H9 (cell line): ENCODE measurements at regions not wholly inside any gene's neighbourhood (a gene's known extent, or its start where the extent isn't known, plus 50 kb on each side); places are given as distances from the start of the nearest gene placed in this dataset.

Experiments used
- DNase-seq: peaks from one replicate; pipeline ENCODE4 v3.0.0-alpha.2; 2017
- H2AFZ ChIP-seq: one replicate; pipeline ENCODE4 v1.6.1; 2013; ENCODE audit warnings: mild to moderate bottlenecking, low read length, control low read depth, moderate library complexity
- H2AK5ac ChIP-seq: 2 replicates; pipeline ENCODE4 v1.6.1; 2013; ENCODE audit warnings: low read length, control low read depth, mixed read lengths; ENCODE audit not compliant: insufficient read length
- H2BK120ac ChIP-seq: one replicate; pipeline ENCODE4 v1.6.1; 2013; ENCODE audit warnings: low read depth, mild to moderate bottlenecking, low read length, control low read depth, inconsistent platforms; ENCODE audit not compliant: poor library complexity, severe bottlenecking
- H2BK12ac ChIP-seq: 2 replicates; pipeline ENCODE4 v1.6.1; 2013; ENCODE audit warnings: low read length, control low read depth, mixed read lengths, low read depth; ENCODE audit not compliant: insufficient read length
- H2BK15ac ChIP-seq: 2 replicates; pipeline ENCODE4 v1.6.1; 2013; ENCODE audit warnings: low read depth, low read length, control low read depth
- H2BK20ac ChIP-seq: one replicate; pipeline ENCODE4 v1.6.1; 2013; ENCODE audit warnings: low read depth, mild to moderate bottlenecking, low read length, control low read depth, inconsistent platforms; ENCODE audit not compliant: poor library complexity, severe bottlenecking
- H2BK5ac ChIP-seq: 2 replicates; pipeline ENCODE4 v1.6.1; 2013; ENCODE audit warnings: low read length, control low read depth, mixed read lengths; ENCODE audit not compliant: insufficient read length
- H3K14ac ChIP-seq: 2 replicates; pipeline ENCODE4 v1.6.1; 2013; ENCODE audit warnings: low read length, control low read depth; ENCODE audit not compliant: insufficient read depth
- H3K18ac ChIP-seq: 2 replicates; pipeline ENCODE4 v1.6.1; 2013; ENCODE audit warnings: low read depth, mild to moderate bottlenecking, mixed read lengths, low read length, control low read depth; ENCODE audit not compliant: insufficient read length
- H3K23ac ChIP-seq: 2 replicates; pipeline ENCODE4 v1.6.1; 2013; ENCODE audit warnings: low read length, control low read depth, mixed read lengths, low read depth; ENCODE audit not compliant: insufficient read length
- H3K23me2 ChIP-seq: 2 replicates; pipeline ENCODE4 v1.6.1; 2013; ENCODE audit warnings: low read depth, mild to moderate bottlenecking, mixed read lengths, low read length, control low read depth; ENCODE audit not compliant: insufficient read length, poor library complexity, severe bottlenecking
- H3K27ac ChIP-seq: 2 replicates; pipeline ENCODE4 v1.5.1; 2013; ENCODE audit warnings: low read length, control low read depth, mixed read lengths, low read depth; ENCODE audit not compliant: insufficient read length
- H3K27me3 ChIP-seq: 2 replicates; pipeline ENCODE4 v1.6.1; 2013; ENCODE audit warnings: low read length, control low read depth, inconsistent platforms; ENCODE audit not compliant: insufficient read depth
- H3K4ac ChIP-seq: 2 replicates; pipeline ENCODE4 v1.6.1; 2013; ENCODE audit warnings: low read depth, mild to moderate bottlenecking, control low read depth, inconsistent platforms, low read length, moderate library complexity
- H3K4me1 ChIP-seq: 2 replicates; pipeline ENCODE4 v1.6.1; 2013; ENCODE audit warnings: low read length, control low read depth, inconsistent platforms; ENCODE audit not compliant: insufficient read depth
- H3K4me2 ChIP-seq: 2 replicates; pipeline ENCODE4 v1.6.1; 2013; ENCODE audit warnings: low read length, control low read depth, mixed read lengths; ENCODE audit not compliant: insufficient read length, insufficient read depth
- H3K56ac ChIP-seq: 2 replicates; pipeline ENCODE4 v1.6.1; 2013; ENCODE audit warnings: low read depth, mild to moderate bottlenecking, mixed read lengths, low read length, control low read depth; ENCODE audit not compliant: insufficient read length
- H3K79me1 ChIP-seq: 2 replicates; pipeline ENCODE4 v1.6.1; 2013; ENCODE audit warnings: low read depth, mild to moderate bottlenecking, moderate library complexity, low read length, control low read depth, inconsistent platforms; ENCODE audit not compliant: insufficient read depth, poor library complexity, severe bottlenecking
- H3K79me2 ChIP-seq: 2 replicates; pipeline ENCODE4 v1.6.1; 2013; ENCODE audit warnings: low read length, control low read depth, inconsistent platforms; ENCODE audit not compliant: insufficient read depth
- H3K9ac ChIP-seq: 2 replicates; pipeline ENCODE4 v1.6.1; 2013; ENCODE audit warnings: low read length, control low read depth, mixed read lengths; ENCODE audit not compliant: insufficient read length; ENCODE audit errors: extremely low read depth
- H3K9me3 ChIP-seq: one replicate; pipeline ENCODE4 v1.6.1; 2013; ENCODE audit warnings: low read depth, low read length, inconsistent platforms; ENCODE audit not compliant: control insufficient read depth
- H3T11ph ChIP-seq: one replicate; pipeline ENCODE4 v1.6.1; 2013; ENCODE audit warnings: mild to moderate bottlenecking, low read length, control low read depth, inconsistent platforms
- H4K20me1 ChIP-seq: one replicate; pipeline ENCODE4 v1.6.1; 2013; ENCODE audit not compliant: control insufficient read depth, insufficient read length, insufficient read depth
- H4K5ac ChIP-seq: 2 replicates; pipeline ENCODE4 v1.6.1; 2013; ENCODE audit warnings: low read depth, mild to moderate bottlenecking, mixed read lengths, low read length, control low read depth; ENCODE audit not compliant: insufficient read length
- H4K8ac ChIP-seq: replicated peaks from 2 replicates; pipeline ENCODE4 v1.6.1; 2013; ENCODE audit warnings: low read length, control low read depth, mixed read lengths, low read depth; ENCODE audit not compliant: insufficient read length
- H4K91ac ChIP-seq: 2 replicates; pipeline ENCODE4 v1.6.1; 2013; ENCODE audit warnings: low read depth, mild to moderate bottlenecking, moderate library complexity, mixed read lengths, low read length, control low read depth; ENCODE audit not compliant: insufficient read length
- H3K27ac Mint-ChIP-seq, 3 experiments: 2 replicates in 2 of 3; 3 replicates in 1 of 3; pipeline ENCODE4 v1.8.0; 2020 to 2021; ENCODE audit warnings: mixed read lengths in 3 of 3, mild to moderate bottlenecking in 1 of 3, moderate library complexity in 1 of 3
- H3K27me3 Mint-ChIP-seq: 2 replicates; pipeline ENCODE4 v1.8.0; 2021; ENCODE audit warnings: low read depth, mild to moderate bottlenecking, moderate library complexity, mixed read lengths
- H3K36me3 Mint-ChIP-seq, 3 experiments: 2 replicates in 2 of 3; 3 replicates in 1 of 3; pipeline ENCODE4 v1.8.0; 2020 to 2021; ENCODE audit warnings: low read depth in 3 of 3, mixed read lengths in 3 of 3; ENCODE audit not compliant: insufficient read depth in 1 of 3
- H3K4me1 Mint-ChIP-seq, 2 experiments: 2 replicates each; pipeline ENCODE4 v1.8.0; 2020; ENCODE audit warnings: mixed read lengths in 2 of 2
- H3K4me3 Mint-ChIP-seq, 2 experiments: 2 replicates in 1 of 2; 3 replicates in 1 of 2; pipeline ENCODE4 v1.8.0; 2020 to 2021; ENCODE audit warnings: mild to moderate bottlenecking in 2 of 2, mixed read lengths in 2 of 2, moderate library complexity in 1 of 2
- H3K9me3 Mint-ChIP-seq, 2 experiments: 2 replicates in 1 of 2; 3 replicates in 1 of 2; pipeline ENCODE4 v1.8.0; 2020; ENCODE audit warnings: mild to moderate bottlenecking in 2 of 2, mixed read lengths in 2 of 2, moderate library complexity in 1 of 2
- TF ChIP-seq, protein P1 (sequence below): fragments of 200-600 bp; sonication (generic); conservative IDR thresholded peaks from 3 replicates; pipeline ENCODE4 v1.8.0; 2021; ENCODE audit warnings: antibody characterized with exemption, mild to moderate bottlenecking

DNA sequence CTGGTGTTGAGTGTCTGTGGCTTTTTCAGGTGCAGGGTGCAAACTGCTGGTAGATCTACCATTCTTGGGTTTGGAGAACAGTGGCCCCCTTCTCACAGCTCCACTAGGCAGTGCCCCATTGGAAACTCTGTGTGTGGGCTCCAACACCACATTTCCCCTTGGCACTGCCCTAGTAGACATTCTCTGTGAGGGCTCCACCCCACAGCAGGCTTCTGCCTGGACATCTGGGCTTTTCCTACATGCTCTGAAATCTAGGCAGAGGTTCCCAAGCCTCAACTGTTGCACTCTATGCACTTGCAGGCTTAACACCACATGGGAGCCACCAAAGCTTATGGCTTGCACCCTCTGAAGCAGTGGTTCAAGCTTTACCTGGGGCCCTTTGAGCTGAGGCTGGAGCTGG is 80.9 kb downstream of the BARX1 start:
- H3K4ac ChIP-seq = no peak overlapping the region
- H3K4me2 ChIP-seq = no peak overlapping the region
- Mint-ChIP-seq H3K9me3 (peaks cover 43 to 46% of the 10 kb centered on the region in 2 experiments), H3K4me1 (peaks cover 6 to 14% of the 10 kb centered on the region in 2 experiments), H3K36me3 (peaks cover 11 to 23% (median 14%) of the 10 kb centered on the region in 3 experiments), H3K27me3 (peaks cover 15% of the 10 kb centered on the region), H3K27ac (no peak overlapping the region), H3K4me3 (no peak overlapping the region)
- no peaks in the 10 kb centered on the region for H3K79me1 ChIP-seq
- no peak overlapping the region for H4K91ac ChIP-seq
- H3K4me1 ChIP-seq = peaks cover 3% of the 10 kb centered on the region; the same call in 1 of the 2 replicates
- H3K9ac ChIP-seq = no peak overlapping the region
- no peaks in the 10 kb centered on the region for H4K20me1 ChIP-seq
- TF ChIP-seq, protein P1, sequence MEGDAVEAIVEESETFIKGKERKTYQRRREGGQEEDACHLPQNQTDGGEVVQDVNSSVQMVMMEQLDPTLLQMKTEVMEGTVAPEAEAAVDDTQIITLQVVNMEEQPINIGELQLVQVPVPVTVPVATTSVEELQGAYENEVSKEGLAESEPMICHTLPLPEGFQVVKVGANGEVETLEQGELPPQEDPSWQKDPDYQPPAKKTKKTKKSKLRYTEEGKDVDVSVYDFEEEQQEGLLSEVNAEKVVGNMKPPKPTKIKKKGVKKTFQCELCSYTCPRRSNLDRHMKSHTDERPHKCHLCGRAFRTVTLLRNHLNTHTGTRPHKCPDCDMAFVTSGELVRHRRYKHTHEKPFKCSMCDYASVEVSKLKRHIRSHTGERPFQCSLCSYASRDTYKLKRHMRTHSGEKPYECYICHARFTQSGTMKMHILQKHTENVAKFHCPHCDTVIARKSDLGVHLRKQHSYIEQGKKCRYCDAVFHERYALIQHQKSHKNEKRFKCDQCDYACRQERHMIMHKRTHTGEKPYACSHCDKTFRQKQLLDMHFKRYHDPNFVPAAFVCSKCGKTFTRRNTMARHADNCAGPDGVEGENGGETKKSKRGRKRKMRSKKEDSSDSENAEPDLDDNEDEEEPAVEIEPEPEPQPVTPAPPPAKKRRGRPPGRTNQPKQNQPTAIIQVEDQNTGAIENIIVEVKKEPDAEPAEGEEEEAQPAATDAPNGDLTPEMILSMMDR = no peak
- no peak overlapping the region for H2BK15ac ChIP-seq
- H3K27ac ChIP-seq = no peak overlapping the region
- H3K79me2 ChIP-seq = no peaks in the 10 kb centered on the region
- no peak overlapping the region for H3K56ac ChIP-seq
- H3K9me3 ChIP-seq = peaks cover 21% of the 10 kb centered on the region
- H2BK12ac ChIP-seq = no peak overlapping the region
- DNase-seq = peak; percentile 11
- no peak overlapping the region for H3T11ph ChIP-seq
- no peak overlapping the region for H2BK20ac ChIP-seq
- no peak overlapping the region for H3K14ac ChIP-seq
- H3K18ac ChIP-seq = no peak overlapping the region
- no peak overlapping the region for H2BK5ac ChIP-seq
- no peak overlapping the region for H2AFZ ChIP-seq
- no peak overlapping the region for H2BK120ac ChIP-seq
- H3K27me3 ChIP-seq = no peaks in the 10 kb centered on the region
- no peak overlapping the region for H4K5ac ChIP-seq
- no peak overlapping the region for H3K23ac ChIP-seq
- H3K23me2 ChIP-seq = no peaks in the 10 kb centered on the region
- no peak overlapping the region for H4K8ac ChIP-seq
- no peak overlapping the region for H2AK5ac ChIP-seq
